NT2/D1 (cell line): ENCODE measurements at regions not wholly inside any gene's neighbourhood (a gene's known extent, or its start where the extent isn't known, plus 50 kb on each side); places are given as distances from the start of the nearest gene placed in this dataset.

Experiments used
- DNase-seq: peaks from one replicate; pipeline ENCODE4 v3.0.0-alpha.2; 2011; ENCODE audit warnings: low read depth, low spot score
- H3K27me3 ChIP-seq: 2 replicates; pipeline ENCODE4 v1.6.0; 2011; ENCODE audit warnings: mild to moderate bottlenecking; ENCODE audit not compliant: insufficient read length, insufficient read depth
- H3K36me3 ChIP-seq: 2 replicates; pipeline ENCODE4 v1.6.1; 2011; ENCODE audit warnings: mild to moderate bottlenecking, low read length, mixed read lengths; ENCODE audit not compliant: insufficient read depth, insufficient read length
- H3K4me1 ChIP-seq: 2 replicates; pipeline ENCODE4 v1.5.1; 2011; ENCODE audit not compliant: insufficient read depth, insufficient read length
- H3K4me3 ChIP-seq: 2 replicates; pipeline ENCODE4 v1.5.1; 2011; ENCODE audit warnings: low read depth; ENCODE audit not compliant: insufficient read length
- H3K9ac ChIP-seq: 2 replicates; pipeline ENCODE4 v1.6.0; 2011; ENCODE audit warnings: low read depth; ENCODE audit not compliant: insufficient read length
- H3K9me3 ChIP-seq: 2 replicates; pipeline ENCODE4 v1.5.1; 2011; ENCODE audit warnings: mild to moderate bottlenecking, low read length; ENCODE audit not compliant: insufficient read depth
- SUZ12 ChIP-seq: IDR thresholded peaks from 2 replicates; pipeline ENCODE4 v1.6.1; 2011; ENCODE audit not compliant: insufficient read length, insufficient read depth; ENCODE audit errors: extremely low read depth
- YY1 ChIP-seq: IDR thresholded peaks from 2 replicates; pipeline ENCODE4 v1.6.1; 2011; ENCODE audit not compliant: insufficient read length, insufficient read depth
- ZNF274 ChIP-seq: IDR thresholded peaks from 2 replicates; pipeline ENCODE4 v1.6.1; 2011; ENCODE audit warnings: mild to moderate bottlenecking, low read depth, low read length

- no peaks in the 10 kb centered on the region for H3K4me1 ChIP-seq
- no peak for TF ChIP-seq YY1
- TF ChIP-seq SUZ12, result no peak
- no peak for TF ChIP-seq ZNF274
- H3K27me3 ChIP-seq, result no peaks in the 10 kb centered on the region
- H3K9ac ChIP-seq, result no peak overlapping the region
- no peaks in the 10 kb centered on the region for H3K9me3 ChIP-seq
- H3K36me3 ChIP-seq, result no peaks in the 10 kb centered on the region
- no peak for DNase-seq
- no peak overlapping the region for H3K4me3 ChIP-seq
Measured at GRCh38 chr3:86561215-86561614, 429.7 kb downstream of the VGLL3 start.

DNA sequence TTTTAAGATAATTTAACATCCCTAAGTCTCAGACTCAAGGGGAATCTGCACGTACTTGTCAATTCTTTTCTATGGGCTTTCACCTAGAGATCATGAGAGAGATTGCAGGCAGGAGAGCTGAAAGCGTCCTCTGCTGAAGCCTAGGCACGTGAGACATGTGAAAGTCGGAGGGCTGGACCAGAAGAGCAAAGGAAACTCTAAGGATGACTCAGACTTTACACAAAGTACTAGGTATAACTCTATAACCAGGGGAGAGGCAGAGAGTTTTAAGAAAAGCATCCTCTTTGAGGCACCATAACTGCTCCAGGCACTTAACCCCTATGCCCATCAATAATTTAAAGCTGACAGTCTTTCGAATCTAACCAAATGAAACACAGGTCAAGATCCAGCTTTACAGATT is 436.6 kb downstream of the VGLL3 start:
- no peaks in the 10 kb centered on the region for H3K4me1 ChIP-seq
- H3K27me3 ChIP-seq, result no peaks in the 10 kb centered on the region
- H3K9me3 ChIP-seq, result no peaks in the 10 kb centered on the region
- DNase-seq, result no peak
- no peaks in the 10 kb centered on the region for H3K36me3 ChIP-seq
- no peak overlapping the region for H3K4me3 ChIP-seq
- TF ChIP-seq SUZ12 (no peak), ZNF274 (no peak)
- H3K9ac ChIP-seq, result no peak overlapping the region

DNA sequence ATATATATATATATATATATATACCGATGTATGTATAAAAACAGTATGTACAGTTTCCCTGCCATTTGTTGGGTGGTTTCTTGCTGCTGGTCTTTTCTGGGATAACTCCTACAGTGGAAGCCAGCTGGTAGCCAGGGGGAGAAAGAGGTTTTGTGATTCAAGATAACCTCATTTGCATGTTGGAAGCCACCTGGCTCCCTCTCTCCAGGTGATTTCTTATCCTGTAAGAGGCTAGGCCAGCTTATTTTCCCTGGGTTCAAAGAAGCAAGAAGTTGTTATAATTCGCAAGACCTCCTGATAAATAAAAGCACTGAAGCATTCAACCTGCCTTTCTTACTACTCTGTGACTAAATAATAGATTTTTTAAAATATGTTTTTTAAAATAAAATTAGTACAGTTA is 443.3 kb downstream of the VGLL3 start:
- no peak overlapping the region for H3K9ac ChIP-seq
- no peak for TF ChIP-seq ZNF274
- no peak for TF ChIP-seq YY1
- no peak for TF ChIP-seq SUZ12
- no peaks in the 10 kb centered on the region for H3K36me3 ChIP-seq
- DNase-seq, result peak; percentile 55
- no peaks in the 10 kb centered on the region for H3K27me3 ChIP-seq
- no peaks in the 10 kb centered on the region for H3K9me3 ChIP-seq
- no peak overlapping the region for H3K4me3 ChIP-seq
- H3K4me1 ChIP-seq, result no peaks in the 10 kb centered on the region

- H3K9ac ChIP-seq, result no peak overlapping the region
- no peaks in the 10 kb centered on the region for H3K36me3 ChIP-seq
- no peak overlapping the region for H3K4me3 ChIP-seq
- DNase-seq, result peak; percentile 3
- no peaks in the 10 kb centered on the region for H3K27me3 ChIP-seq
- H3K9me3 ChIP-seq, result peaks cover 9% of the 10 kb centered on the region
- TF ChIP-seq SUZ12 (no peak), ZNF274 (no peak), YY1 (no peak)
- no peaks in the 10 kb centered on the region for H3K4me1 ChIP-seq
Measured at GRCh38 chr3:86537171-86537570, 453.8 kb downstream of the VGLL3 start.

DNA sequence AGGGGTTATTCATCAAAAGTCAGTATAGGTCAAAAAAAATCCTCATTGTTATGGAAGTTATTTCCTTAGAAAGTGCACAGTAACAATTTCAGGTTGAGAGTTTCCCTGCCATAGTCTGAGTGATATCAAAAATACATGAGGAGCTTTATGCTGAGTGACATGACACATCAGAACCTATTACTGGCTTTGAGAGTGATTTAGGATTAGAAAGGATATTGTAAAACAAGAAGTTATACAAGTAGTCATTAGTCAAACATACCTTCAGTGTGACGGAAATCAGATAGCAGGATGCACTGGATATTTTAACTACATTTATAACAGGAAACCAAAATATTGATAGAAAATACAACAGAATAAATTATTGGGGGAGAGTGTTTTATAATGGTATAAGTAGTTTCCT is 471.1 kb downstream of the VGLL3 start:
- no peaks in the 10 kb centered on the region for H3K27me3 ChIP-seq
- no peak for DNase-seq
- TF ChIP-seq YY1, result no peak
- H3K9me3 ChIP-seq, result no peaks in the 10 kb centered on the region
- no peaks in the 10 kb centered on the region for H3K4me1 ChIP-seq
- no peak overlapping the region for H3K9ac ChIP-seq
- no peak overlapping the region for H3K4me3 ChIP-seq
- no peaks in the 10 kb centered on the region for H3K36me3 ChIP-seq

DNA sequence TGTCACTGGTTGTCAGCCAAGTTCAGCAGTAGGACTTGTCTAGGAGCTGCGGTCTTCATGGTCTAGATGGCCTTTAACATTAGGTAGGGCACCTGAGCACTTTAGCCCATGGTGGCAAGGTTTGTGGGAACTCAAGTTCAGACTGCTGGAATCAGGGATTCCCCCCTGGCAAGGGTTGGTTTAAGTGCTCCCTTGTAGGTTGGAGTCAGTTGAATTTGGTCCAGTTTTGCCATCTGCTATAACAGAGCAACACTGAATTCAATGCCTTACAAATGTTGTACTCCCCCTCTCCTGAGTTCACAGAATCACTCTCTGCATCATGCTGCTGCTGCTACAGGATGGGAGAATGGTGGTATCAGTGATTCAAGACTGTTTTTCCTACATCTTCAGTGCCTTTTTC is 509.3 kb downstream of the VGLL3 start:
- H3K36me3 ChIP-seq, result no peaks in the 10 kb centered on the region

DNA sequence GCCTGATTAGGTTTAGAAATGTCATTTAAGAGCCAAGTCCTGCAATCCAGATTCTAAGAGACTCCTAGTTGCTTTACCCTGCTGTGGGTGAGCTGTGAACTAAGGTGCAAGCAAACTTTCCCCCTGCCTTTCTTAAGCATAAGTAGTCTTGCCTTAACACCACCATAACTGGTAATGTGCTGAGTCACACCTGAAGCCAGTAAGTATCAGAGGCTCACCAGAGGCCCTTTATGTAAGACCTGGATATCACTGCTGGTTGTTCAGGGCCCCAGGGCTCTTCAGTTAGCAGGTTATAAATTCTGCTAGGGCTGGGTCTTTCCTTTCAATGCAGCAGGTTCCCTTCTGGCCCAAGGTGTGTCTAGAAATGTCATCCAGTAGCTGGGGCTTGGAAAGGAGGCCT is 509.9 kb downstream of the VGLL3 start:
- no peaks in the 10 kb centered on the region for H3K9me3 ChIP-seq
- H3K4me3 ChIP-seq, result no peak overlapping the region
- TF ChIP-seq YY1 (no peak), ZNF274 (no peak), SUZ12 (no peak)
- no peaks in the 10 kb centered on the region for H3K4me1 ChIP-seq
- DNase-seq, result no peak
- H3K9ac ChIP-seq, result no peak overlapping the region
- no peaks in the 10 kb centered on the region for H3K36me3 ChIP-seq
- H3K27me3 ChIP-seq, result no peaks in the 10 kb centered on the region

More for the DNA sequence above, 509.3 kb downstream of the VGLL3 start:
- no peak overlapping the region for H3K9ac ChIP-seq
- no peak for DNase-seq
- no peaks in the 10 kb centered on the region for H3K4me1 ChIP-seq
- no peaks in the 10 kb centered on the region for H3K9me3 ChIP-seq
- TF ChIP-seq SUZ12 (no peak), YY1 (no peak), ZNF274 (no peak)
- no peak overlapping the region for H3K4me3 ChIP-seq
- no peaks in the 10 kb centered on the region for H3K27me3 ChIP-seq

GRCh38 chr3:86464180-86464579 is 526.8 kb downstream of the VGLL3 start:
- H3K9ac ChIP-seq, result no peak overlapping the region
- DNase-seq, result no peak
- H3K4me3 ChIP-seq, result no peak overlapping the region
- no peaks in the 10 kb centered on the region for H3K36me3 ChIP-seq
- TF ChIP-seq ZNF274, result no peak
- no peak for TF ChIP-seq YY1
- no peak for TF ChIP-seq SUZ12
- no peaks in the 10 kb centered on the region for H3K27me3 ChIP-seq
- no peaks in the 10 kb centered on the region for H3K9me3 ChIP-seq
- H3K4me1 ChIP-seq, result no peaks in the 10 kb centered on the region
